GM19372 (cell line): ENCODE measurements at regions not wholly inside any gene's neighbourhood (a gene's known extent, or its start where the extent isn't known, plus 50 kb on each side); places are given as distances from the start of the nearest gene placed in this dataset.

Experiments used
- ATAC-seq: cut with Tn5 transposase; IDR thresholded peaks from one replicate; pipeline ENCODE4 v1.9.1; 2021; ENCODE audit warnings: mild to moderate bottlenecking, low read depth, moderate library complexity; ENCODE audit not compliant: unreplicated experiment

DNA sequence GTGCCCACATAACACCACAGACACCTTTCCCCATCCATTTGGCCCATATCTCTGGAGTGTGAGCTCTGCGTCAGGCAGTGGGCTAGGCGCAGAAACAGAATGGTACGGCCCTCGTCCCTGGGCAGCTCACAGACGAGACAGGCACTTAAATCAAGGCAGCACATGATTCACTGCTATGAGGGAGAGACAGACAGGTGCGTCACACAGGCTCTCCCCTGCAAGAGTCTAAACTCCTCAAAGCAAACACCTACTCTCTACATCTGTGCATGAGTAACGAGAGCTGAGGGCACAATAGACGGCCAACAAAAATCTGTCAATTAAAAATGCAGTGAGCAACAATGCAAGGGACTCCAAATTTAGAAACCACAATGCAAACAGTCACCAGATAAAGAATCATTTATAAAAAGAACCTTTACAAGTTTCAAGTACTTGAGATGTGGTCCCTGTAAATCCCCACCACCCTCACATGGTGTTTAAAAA lies 348.9 kb downstream of the UQCRFS1 start:
- ATAC-seq: no peak

GRCh38 chr19:28862238-28862637 lies 350.7 kb downstream of the UQCRFS1 start:
- ATAC-seq: no peak

GRCh38 chr19:28859811-28860210 lies 353.1 kb downstream of the UQCRFS1 start:
- no peak for ATAC-seq

- ATAC-seq: no peak
Measured at GRCh38 chr19:28858933-28859332, 354.0 kb downstream of the UQCRFS1 start.

DNA sequence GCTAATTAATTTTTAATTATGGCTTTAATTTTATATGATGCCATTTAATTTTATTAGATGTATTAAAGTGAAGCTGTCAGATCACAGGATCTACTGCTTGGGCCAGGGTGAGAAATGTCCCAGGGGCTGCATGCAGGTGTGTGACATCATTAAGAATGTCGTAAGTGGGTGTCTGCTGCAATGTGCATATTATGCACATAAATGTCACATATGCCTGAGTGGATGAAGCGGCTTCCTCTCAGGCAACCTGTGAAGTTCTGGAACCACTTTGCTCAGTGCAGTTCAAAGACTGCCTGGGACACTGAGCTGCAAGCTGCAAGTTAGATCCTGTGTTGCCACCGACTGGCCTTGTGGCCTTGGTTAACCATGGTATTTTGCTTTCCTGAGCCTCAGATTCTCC lies 355.0 kb downstream of the UQCRFS1 start:
- ATAC-seq: no peak

DNA sequence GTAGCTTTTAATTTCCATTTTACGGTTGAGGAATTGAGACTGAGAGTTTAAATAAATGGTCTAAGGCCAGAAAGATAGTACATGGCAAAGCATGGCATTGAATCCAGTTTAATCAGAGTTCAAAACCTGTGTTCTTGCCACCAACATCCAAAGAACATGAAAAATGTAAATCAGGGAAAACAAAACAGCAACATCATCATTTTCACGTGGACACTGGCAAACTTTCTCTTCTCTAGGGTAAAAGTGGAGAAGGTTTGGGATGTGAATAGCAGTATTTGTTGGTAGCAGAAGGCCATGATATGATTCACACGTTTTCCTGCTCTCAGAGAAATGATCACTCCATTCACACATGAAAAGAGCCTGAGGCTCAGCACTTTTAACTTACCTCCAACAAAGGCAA lies 357.7 kb downstream of the UQCRFS1 start:
- ATAC-seq: no peak

GRCh38 chr19:28847468-28847867 lies 365.5 kb downstream of the UQCRFS1 start:
- no peak for ATAC-seq

- ATAC-seq: no peak
Measured at GRCh38 chr19:28846094-28846812, 366.7 kb downstream of the UQCRFS1 start.

GRCh38 chr19:28843761-28844492 lies 369.0 kb downstream of the UQCRFS1 start:
- no peak for ATAC-seq

GRCh38 chr19:28841531-28841930 lies 371.4 kb downstream of the UQCRFS1 start:
- ATAC-seq: no peak

GRCh38 chr19:28840891-28841290 lies 372.1 kb downstream of the UQCRFS1 start:
- no peak for ATAC-seq

DNA sequence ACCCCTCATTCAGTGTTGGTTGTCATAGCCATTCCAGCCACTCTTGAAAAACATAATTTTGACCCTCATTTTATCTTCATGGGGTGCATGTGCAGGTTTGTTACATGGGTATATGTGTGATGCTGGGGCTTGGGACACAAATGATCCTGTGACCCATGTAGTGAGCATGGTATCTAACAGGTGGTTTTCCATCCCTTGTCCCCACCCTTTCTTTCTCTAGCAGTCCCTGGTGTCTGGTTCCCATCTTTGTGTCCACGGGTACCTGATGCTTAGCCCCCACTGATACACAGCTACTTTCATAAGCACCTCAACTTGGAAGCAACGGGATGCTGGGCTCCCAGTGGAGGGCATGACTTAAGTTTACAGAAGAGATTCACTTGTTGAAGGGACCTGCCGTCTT lies 373.5 kb downstream of the UQCRFS1 start:
- no peak for ATAC-seq

- no peak for ATAC-seq
Measured at GRCh38 chr19:28838909-28839308, 374.0 kb downstream of the UQCRFS1 start.

- no peak for ATAC-seq
Measured at GRCh38 chr19:28836421-28836820, 376.5 kb downstream of the UQCRFS1 start.

GRCh38 chr19:28834996-28835395 lies 378.0 kb downstream of the UQCRFS1 start:
- ATAC-seq: no peak

DNA sequence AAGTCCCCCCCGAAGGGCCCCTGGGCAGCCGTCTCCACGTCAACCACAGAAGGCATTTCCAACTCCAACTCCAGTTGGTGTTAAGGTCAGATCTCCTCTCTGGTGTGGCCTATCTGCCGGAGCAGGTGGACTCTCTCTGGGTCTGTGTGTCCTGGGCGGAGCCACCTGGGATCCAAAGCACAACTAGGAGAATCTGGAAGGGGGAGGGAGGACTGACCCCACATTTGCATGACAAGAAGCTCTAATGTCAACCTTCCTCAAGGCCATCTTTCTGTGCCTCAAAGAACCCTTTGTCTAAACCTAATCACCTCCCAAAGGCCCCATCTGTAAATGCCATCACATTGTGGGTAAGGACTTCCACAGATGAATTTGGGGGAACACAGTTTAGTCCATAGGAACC lies 381.5 kb downstream of the UQCRFS1 start:
- ATAC-seq: no peak

GRCh38 chr19:28829762-28830161 lies 383.2 kb downstream of the UQCRFS1 start:
- ATAC-seq: no peak

- no peak for ATAC-seq
Measured at GRCh38 chr19:28829359-28829758, 383.6 kb downstream of the UQCRFS1 start.

DNA sequence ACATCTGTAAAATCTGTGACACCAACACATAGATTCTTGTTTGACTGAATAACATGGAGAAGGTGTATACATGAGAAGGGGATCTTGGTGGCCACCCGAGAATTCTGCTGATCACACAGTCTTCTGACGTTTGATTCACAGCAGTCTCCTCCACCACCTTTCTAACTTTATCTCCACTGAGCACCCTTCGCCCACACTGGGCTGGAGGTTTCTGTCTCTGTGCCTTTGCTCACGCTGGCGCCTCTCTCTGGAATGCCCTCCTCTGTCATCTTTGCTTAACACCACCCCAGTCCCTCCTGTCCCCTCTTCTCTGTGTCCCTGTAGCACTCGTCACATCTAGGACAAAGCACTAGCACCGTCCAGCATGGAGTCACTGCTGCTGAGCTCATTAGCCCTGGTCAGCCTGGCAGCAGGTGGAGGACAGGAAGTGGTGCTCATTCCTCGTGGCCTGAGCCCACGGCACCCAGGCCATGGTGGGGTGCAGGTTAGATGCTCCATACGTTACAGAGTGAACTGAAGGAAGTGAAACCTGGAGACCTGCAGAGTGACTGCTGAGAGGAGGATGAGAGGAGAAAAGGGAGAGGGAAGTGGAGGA lies 384.6 kb downstream of the UQCRFS1 start:
- ATAC-seq: no peak

- ATAC-seq: no peak
Measured at GRCh38 chr19:28827382-28827781, 385.6 kb downstream of the UQCRFS1 start.

- ATAC-seq: no peak
Measured at GRCh38 chr19:28823338-28823961, 389.5 kb downstream of the UQCRFS1 start.
